ENCODE measurements at regions not wholly inside any gene's neighbourhood (a gene's known extent, or its start where the extent isn't known, plus 50 kb on each side); places are given as distances from the start of the nearest gene placed in this dataset.
"Not testable (repeated sequence)": the region's sequence is repeated elsewhere in the genome, so short reads cannot be mapped to it uniquely, and the experiment has no call there.

DNA sequence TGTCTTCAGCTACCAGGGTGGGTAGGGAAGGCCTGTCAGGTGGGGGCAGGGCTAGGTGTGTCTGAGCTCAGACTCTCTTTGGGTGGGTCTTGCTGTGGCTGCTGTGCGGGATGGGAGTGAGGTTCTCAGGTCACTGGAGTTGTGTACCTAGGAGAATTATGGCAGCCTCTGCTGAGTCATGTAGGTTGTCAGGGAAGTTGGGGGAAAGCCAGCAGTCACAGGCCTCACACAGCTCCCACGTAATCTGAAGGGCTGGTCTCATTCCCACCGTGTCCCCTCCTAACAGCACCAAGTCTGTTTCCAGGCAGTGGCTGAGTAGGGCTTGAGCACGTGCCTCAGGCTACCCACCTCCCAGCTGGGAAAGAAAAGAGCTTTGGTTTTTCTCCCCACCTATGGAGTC is 67.0 kb downstream of the CHCHD4 start:
- peaks cover 4% of the 10 kb centered on the region for H3K9me3 Mint-ChIP-seq

GRCh38 chr3:14047841-14048240 is 76.8 kb downstream of the CHCHD4 start:
- no peaks in the 10 kb centered on the region for H3K4me1 Mint-ChIP-seq (ENCODE audit: low read depth)
- no peaks in the 10 kb centered on the region for H3K9me3 Mint-ChIP-seq
- H3K27ac Mint-ChIP-seq, result no peak overlapping the region
- DNase-seq (ENCODE audit: low spot score), result no peak
- no peaks in the 10 kb centered on the region for H3K36me3 Mint-ChIP-seq (ENCODE audit: low read depth)
- H3K4me3 Mint-ChIP-seq, result no peak overlapping the region
- peaks cover 7% of the 10 kb centered on the region for H3K27me3 Mint-ChIP-seq (ENCODE audit: low read depth)

More for the DNA sequence above, 67.0 kb downstream of the CHCHD4 start:
- no peaks in the 10 kb centered on the region for H3K4me1 Mint-ChIP-seq (ENCODE audit: low read depth)
- no peak overlapping the region for H3K27ac Mint-ChIP-seq
- no peaks in the 10 kb centered on the region for H3K36me3 Mint-ChIP-seq (ENCODE audit: low read depth)
- no peak for DNase-seq (ENCODE audit: low spot score)
- H3K27me3 Mint-ChIP-seq (ENCODE audit: low read depth), result no peaks in the 10 kb centered on the region
- no peak overlapping the region for H3K4me3 Mint-ChIP-seq

GRCh38 chr3:14047027-14047426 is 77.6 kb downstream of the CHCHD4 start:
- Mint-ChIP-seq H3K27me3 (ENCODE audit: low read depth) (peaks cover 6% of the 10 kb centered on the region), H3K4me3 (no peak overlapping the region), H3K9me3 (no peaks in the 10 kb centered on the region), H3K27ac (no peak overlapping the region), H3K4me1 (ENCODE audit: low read depth) (no peaks in the 10 kb centered on the region), H3K36me3 (ENCODE audit: low read depth) (no peaks in the 10 kb centered on the region)
- DNase-seq (ENCODE audit: low spot score), result no peak

- H3K9me3 Mint-ChIP-seq, result no peaks in the 10 kb centered on the region
- no peaks in the 10 kb centered on the region for H3K4me1 Mint-ChIP-seq (ENCODE audit: low read depth)
- H3K4me3 Mint-ChIP-seq, result no peak overlapping the region
- no peak overlapping the region for H3K27ac Mint-ChIP-seq
- no peak for DNase-seq (ENCODE audit: low spot score)
- H3K27me3 Mint-ChIP-seq (ENCODE audit: low read depth), result peaks cover 7% of the 10 kb centered on the region
- H3K36me3 Mint-ChIP-seq (ENCODE audit: low read depth), result no peaks in the 10 kb centered on the region
These were observed 82.0 kb downstream of the CHCHD4 start for GRCh38 chr3:14042680-14043079.

- Mint-ChIP-seq H3K36me3 (ENCODE audit: low read depth) (no peaks in the 10 kb centered on the region), H3K27me3 (ENCODE audit: low read depth) (peaks cover 3% of the 10 kb centered on the region), H3K4me1 (ENCODE audit: low read depth) (no peaks in the 10 kb centered on the region), H3K4me3 (no peak overlapping the region), H3K27ac (no peak overlapping the region), H3K9me3 (peaks cover 5% of the 10 kb centered on the region)
- no peak for DNase-seq (ENCODE audit: low spot score)
These were observed 85.5 kb downstream of the CHCHD4 start for GRCh38 chr3:14039149-14039548.

GRCh38 chr3:14037211-14037610 is 87.5 kb downstream of the CHCHD4 start:
- Mint-ChIP-seq H3K27me3 (ENCODE audit: low read depth) (peaks cover 3% of the 10 kb centered on the region), H3K4me3 (no peak overlapping the region), H3K36me3 (ENCODE audit: low read depth) (no peaks in the 10 kb centered on the region), H3K4me1 (ENCODE audit: low read depth) (no peaks in the 10 kb centered on the region), H3K9me3 (peaks cover 5% of the 10 kb centered on the region), H3K27ac (no peak overlapping the region)
- DNase-seq (ENCODE audit: low spot score), result no peak

- H3K4me3 Mint-ChIP-seq, result no peak overlapping the region
- no peaks in the 10 kb centered on the region for H3K4me1 Mint-ChIP-seq (ENCODE audit: low read depth)
- H3K27me3 Mint-ChIP-seq (ENCODE audit: low read depth), result no peaks in the 10 kb centered on the region
- H3K27ac Mint-ChIP-seq, result no peak overlapping the region
- DNase-seq (ENCODE audit: low spot score), result no peak
- no peaks in the 10 kb centered on the region for H3K36me3 Mint-ChIP-seq (ENCODE audit: low read depth)
- H3K9me3 Mint-ChIP-seq, result peaks cover 5% of the 10 kb centered on the region
These were observed 91.6 kb downstream of the CHCHD4 start for GRCh38 chr3:14033023-14033422.

- peaks cover 4% of the 10 kb centered on the region for H3K9me3 Mint-ChIP-seq
- no peak for DNase-seq (ENCODE audit: low spot score)
- H3K27me3 Mint-ChIP-seq (ENCODE audit: low read depth), result no peaks in the 10 kb centered on the region
- H3K4me3 Mint-ChIP-seq, result no peak overlapping the region
- no peaks in the 10 kb centered on the region for H3K36me3 Mint-ChIP-seq (ENCODE audit: low read depth)
- H3K4me1 Mint-ChIP-seq (ENCODE audit: low read depth), result no peaks in the 10 kb centered on the region
- no peak overlapping the region for H3K27ac Mint-ChIP-seq
These were observed 93.4 kb downstream of the CHCHD4 start for GRCh38 chr3:14031271-14031670.

DNA sequence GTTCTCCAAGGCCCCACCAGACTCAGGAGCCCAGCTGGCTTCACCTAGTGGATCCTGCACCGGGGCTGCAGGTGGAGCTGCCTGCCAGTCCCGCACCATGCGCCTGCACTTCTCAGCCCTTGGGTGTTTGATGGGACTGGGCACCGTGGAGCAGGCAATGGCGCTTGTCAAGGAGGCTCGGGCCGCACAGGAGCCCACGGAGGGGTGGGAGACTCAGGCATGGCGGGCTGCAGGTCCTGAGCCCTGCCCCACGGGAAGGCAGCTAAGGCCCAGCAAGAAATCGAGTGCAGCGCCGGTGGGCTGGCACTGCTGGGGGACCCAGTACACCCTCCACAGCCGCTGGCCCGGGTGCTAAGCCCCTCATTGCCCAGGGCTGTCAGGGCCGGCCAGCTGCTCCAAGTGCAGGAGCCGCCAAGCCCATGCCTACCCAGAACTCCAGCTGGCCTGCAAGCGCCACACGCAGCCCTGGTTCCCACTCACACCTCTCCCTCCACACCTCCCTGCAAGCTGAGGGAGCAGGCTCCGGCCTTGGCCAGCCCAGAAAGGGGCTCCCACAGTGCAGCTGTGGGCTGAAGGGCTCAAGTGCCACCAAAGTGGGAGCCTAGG is 95.2 kb downstream of the CHCHD4 start:
- not testable (repeated sequence) for H3K4me3 Mint-ChIP-seq; H3K27ac Mint-ChIP-seq; H3K9me3 Mint-ChIP-seq; H3K4me1 Mint-ChIP-seq (ENCODE audit: low read depth); H3K27me3 Mint-ChIP-seq (ENCODE audit: low read depth); DNase-seq (ENCODE audit: low spot score); H3K36me3 Mint-ChIP-seq (ENCODE audit: low read depth)

GRCh38 chr3:14028122-14028521 is 96.5 kb downstream of the CHCHD4 start:
- not testable (repeated sequence) for H3K27me3 Mint-ChIP-seq (ENCODE audit: low read depth); DNase-seq (ENCODE audit: low spot score); H3K27ac Mint-ChIP-seq; H3K4me3 Mint-ChIP-seq; H3K4me1 Mint-ChIP-seq (ENCODE audit: low read depth); H3K36me3 Mint-ChIP-seq (ENCODE audit: low read depth)
- peaks cover 15% of the 10 kb centered on the region for H3K9me3 Mint-ChIP-seq

- no peaks in the 10 kb centered on the region for H3K4me1 Mint-ChIP-seq (ENCODE audit: low read depth)
These were observed 105.2 kb downstream of the CHCHD4 start for GRCh38 chr3:14019459-14019858.

GRCh38 chr3:14016900-14017475 is 107.7 kb downstream of the CHCHD4 start:
- Mint-ChIP-seq H3K4me1 (ENCODE audit: low read depth) (no peaks in the 10 kb centered on the region), H3K4me3 (no peak overlapping the region), H3K27me3 (ENCODE audit: low read depth) (no peaks in the 10 kb centered on the region), H3K27ac (no peak overlapping the region), H3K9me3 (peaks cover 6% of the 10 kb centered on the region), H3K36me3 (ENCODE audit: low read depth) (no peaks in the 10 kb centered on the region)
- DNase-seq (ENCODE audit: low spot score), result no peak

More at GRCh38 chr3:14019459-14019858, 105.2 kb downstream of the CHCHD4 start:
- Mint-ChIP-seq H3K27ac (no peak overlapping the region), H3K4me3 (no peak overlapping the region), H3K27me3 (ENCODE audit: low read depth) (no peaks in the 10 kb centered on the region), H3K9me3 (peaks cover 8% of the 10 kb centered on the region), H3K36me3 (ENCODE audit: low read depth) (no peaks in the 10 kb centered on the region)
- DNase-seq (ENCODE audit: low spot score), result no peak

- Mint-ChIP-seq H3K27me3 (ENCODE audit: low read depth) (peaks cover 8% of the 10 kb centered on the region), H3K36me3 (ENCODE audit: low read depth) (no peaks in the 10 kb centered on the region), H3K27ac (no peak overlapping the region), H3K4me1 (ENCODE audit: low read depth) (no peaks in the 10 kb centered on the region), H3K9me3 (no peaks in the 10 kb centered on the region), H3K4me3 (no peak overlapping the region)
- no peak for DNase-seq (ENCODE audit: low spot score)
These were observed 117.7 kb downstream of the CHCHD4 start for GRCh38 chr3:14007006-14007405.

DNA sequence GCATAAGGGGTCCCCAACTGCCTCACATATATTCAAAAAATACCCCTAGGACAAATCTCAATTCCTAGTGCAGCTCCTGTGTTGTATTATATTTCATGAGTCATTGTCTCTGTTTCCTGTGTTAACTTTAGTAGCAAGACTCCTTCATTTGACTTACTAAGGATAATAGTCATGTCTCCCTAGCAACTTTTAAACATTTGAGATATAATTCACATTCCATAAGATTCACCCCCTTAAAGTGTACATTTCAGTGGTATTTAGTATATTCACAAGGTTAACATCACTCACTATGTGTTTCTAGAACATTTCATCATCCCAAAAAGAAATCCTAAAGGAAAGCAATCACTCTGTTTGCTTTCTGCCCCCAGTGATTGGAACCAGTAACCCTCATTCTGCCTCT is 121.3 kb upstream of the WNT7A start:
- Mint-ChIP-seq H3K27ac (no peak overlapping the region), H3K4me3 (no peak overlapping the region), H3K36me3 (ENCODE audit: low read depth) (no peaks in the 10 kb centered on the region), H3K9me3 (no peaks in the 10 kb centered on the region), H3K27me3 (ENCODE audit: low read depth) (peaks cover 3% of the 10 kb centered on the region), H3K4me1 (ENCODE audit: low read depth) (no peaks in the 10 kb centered on the region)
- no peak for DNase-seq (ENCODE audit: low spot score)

- no peak overlapping the region for H3K27ac Mint-ChIP-seq
- H3K27me3 Mint-ChIP-seq (ENCODE audit: low read depth), result peaks cover 3% of the 10 kb centered on the region
These were observed 120.7 kb upstream of the WNT7A start for GRCh38 chr3:14000556-14000955.

More at GRCh38 chr3:14000556-14000955, 120.7 kb upstream of the WNT7A start:
- peaks cover 5% of the 10 kb centered on the region for H3K9me3 Mint-ChIP-seq
- H3K36me3 Mint-ChIP-seq (ENCODE audit: low read depth), result no peaks in the 10 kb centered on the region
- H3K4me3 Mint-ChIP-seq, result no peak overlapping the region
- no peak for DNase-seq (ENCODE audit: low spot score)
- no peaks in the 10 kb centered on the region for H3K4me1 Mint-ChIP-seq (ENCODE audit: low read depth)
